ENCODE measurements at regions not wholly inside any gene's neighbourhood (a gene's known extent, or its start where the extent isn't known, plus 50 kb on each side); places are given as distances from the start of the nearest gene placed in this dataset.

- TF ChIP-seq CTCF (IDR thresholded peaks at IDR 0.05; ENCODE audit: low read length) (no peak), EZH2 (IDR thresholded peaks at IDR 0.05; ENCODE audit: borderline replicate concordance, low read length) (no peak)
Measured at GRCh38 chr2:59082657-59083056, 841.5 kb upstream of the FANCL start.

Measured in OCI-LY1 (cell line).